Testis (tissue), 2 donors: ENCODE measurements at regions not wholly inside any gene's neighbourhood (a gene's known extent, or its start where the extent isn't known, plus 50 kb on each side); places are given as distances from the start of the nearest gene placed in this dataset.

Experiments
- DNase-seq: peaks from one replicate; pipeline ENCODE4 v3.0.0-alpha.2; 2019
- H3K27ac ChIP-seq, 2 donors: fragments of 200-600 bp; sonication (generic); one replicate each; pipeline ENCODE4 v1.5.1; 2019
- H3K27me3 ChIP-seq: fragments of 200-600 bp; sonication (generic); one replicate; pipeline ENCODE4 v1.5.1; 2019
- H3K36me3 ChIP-seq: fragments of 200-600 bp; sonication (generic); one replicate; pipeline ENCODE4 v1.5.1; 2017; ENCODE audit warnings: low read depth; ENCODE audit errors: missing control alignments
- H3K4me1 ChIP-seq: fragments of 200-600 bp; sonication (generic); one replicate; pipeline ENCODE4 v1.5.1; 2019
- H3K4me3 ChIP-seq, 2 donors: fragments of 200-600 bp; sonication (generic); one replicate each; pipeline ENCODE4 v1.5.1; 2017 to 2019
- H3K9me3 ChIP-seq: fragments of 200-600 bp; sonication (generic); one replicate; pipeline ENCODE4 v1.5.1; 2017
- POLR2A ChIP-seq: fragments of 450-650 bp; IDR thresholded peaks from one replicate; pipeline ENCODE4 v1.6.1; 2017; ENCODE audit warnings: antibody characterized with exemption, mild to moderate bottlenecking, moderate library complexity
- WGBS, 2 donors: methylation state at CpG; one replicate each; pipeline ENCODE4 v1.1.5; 2018; 5-methylcytosine and 5-hydroxymethylcytosine counted together
- intact Hi-C: fragments of 100-400 bp; cut with DNase I; formaldehyde crosslinking; loops from one replicate; pipeline ENCODE4 v1.15.1; 2023; ENCODE audit warnings: low total_unique reads
- TF ChIP-seq, protein P1 (sequence below), 3 experiments: fragments of 450-650 bp in 2 of 3; fragments of 200-600 bp in 1 of 3; sonication (generic) in 1 of 3; IDR thresholded peaks; one replicate each; pipeline ENCODE4 v1.5.1; 2016 to 2019; ENCODE audit warnings: antibody characterized with exemption in 3 of 3, mild to moderate bottlenecking in 2 of 3, moderate library complexity in 1 of 3

DNA sequence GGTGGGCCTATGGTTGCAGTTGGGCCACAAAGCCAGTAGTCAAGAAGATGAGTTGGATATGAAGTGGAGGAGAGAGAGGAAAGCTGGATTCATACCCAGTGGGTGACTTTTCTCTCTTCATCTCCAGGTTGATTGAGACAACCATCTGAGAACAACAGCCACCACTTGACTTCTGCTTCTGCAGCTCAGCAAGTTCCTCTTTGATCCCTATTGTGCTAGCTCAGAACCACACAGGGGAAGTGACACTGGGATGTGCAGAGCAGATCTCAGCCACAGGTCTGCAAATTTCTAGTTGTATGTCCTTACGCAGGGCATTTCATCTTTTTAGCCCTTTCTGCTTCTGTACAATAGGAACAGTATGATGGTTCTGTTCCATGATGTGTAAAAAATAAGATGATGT is 459.2 kb upstream of the ARRDC4 start:
- 72 to 91% methylated on average over 1 of the region's 1 CpG for WGBS, 2 donors
- intact Hi-C loops: no loop called here
- no peaks in the 10 kb centered on the region for H3K36me3 ChIP-seq
- no peaks in the 10 kb centered on the region for H3K9me3 ChIP-seq
- TF ChIP-seq, protein P1, sequence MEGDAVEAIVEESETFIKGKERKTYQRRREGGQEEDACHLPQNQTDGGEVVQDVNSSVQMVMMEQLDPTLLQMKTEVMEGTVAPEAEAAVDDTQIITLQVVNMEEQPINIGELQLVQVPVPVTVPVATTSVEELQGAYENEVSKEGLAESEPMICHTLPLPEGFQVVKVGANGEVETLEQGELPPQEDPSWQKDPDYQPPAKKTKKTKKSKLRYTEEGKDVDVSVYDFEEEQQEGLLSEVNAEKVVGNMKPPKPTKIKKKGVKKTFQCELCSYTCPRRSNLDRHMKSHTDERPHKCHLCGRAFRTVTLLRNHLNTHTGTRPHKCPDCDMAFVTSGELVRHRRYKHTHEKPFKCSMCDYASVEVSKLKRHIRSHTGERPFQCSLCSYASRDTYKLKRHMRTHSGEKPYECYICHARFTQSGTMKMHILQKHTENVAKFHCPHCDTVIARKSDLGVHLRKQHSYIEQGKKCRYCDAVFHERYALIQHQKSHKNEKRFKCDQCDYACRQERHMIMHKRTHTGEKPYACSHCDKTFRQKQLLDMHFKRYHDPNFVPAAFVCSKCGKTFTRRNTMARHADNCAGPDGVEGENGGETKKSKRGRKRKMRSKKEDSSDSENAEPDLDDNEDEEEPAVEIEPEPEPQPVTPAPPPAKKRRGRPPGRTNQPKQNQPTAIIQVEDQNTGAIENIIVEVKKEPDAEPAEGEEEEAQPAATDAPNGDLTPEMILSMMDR (IDR thresholded peaks at IDR 0.05): no peak
- TF ChIP-seq POLR2A: no peak
- no peaks in the 10 kb centered on the region for H3K27me3 ChIP-seq
- DNase-seq: no peak
- H3K4me3 ChIP-seq: no peak overlapping the region
- no peak overlapping the region for H3K27ac ChIP-seq
- H3K4me1 ChIP-seq: no peaks in the 10 kb centered on the region

GRCh38 chr15:97502038-97502437 is 458.5 kb upstream of the ARRDC4 start:
- TF ChIP-seq, protein P1 (IDR thresholded peaks at IDR 0.05): no peak
- TF ChIP-seq POLR2A: no peak
- Histone ChIP-seq H3K36me3 (no peaks in the 10 kb centered on the region), H3K4me3 (no peak overlapping the region), H3K27me3 (no peaks in the 10 kb centered on the region), H3K27ac (no peak overlapping the region), H3K9me3 (no peaks in the 10 kb centered on the region), H3K4me1 (no peaks in the 10 kb centered on the region)
- no peak for DNase-seq
- intact Hi-C loops: no loop called here
- WGBS, 2 donors: 66 to 78% methylated on average over 2 of the region's 2 CpGs

- no peaks in the 10 kb centered on the region for H3K27me3 ChIP-seq
- H3K36me3 ChIP-seq: no peaks in the 10 kb centered on the region
- no peak for DNase-seq
- H3K9me3 ChIP-seq: no peaks in the 10 kb centered on the region
- 69 to 74% methylated on average over 6 of the region's 6 CpGs for WGBS, 2 donors
- TF ChIP-seq, protein P1 (IDR thresholded peaks at IDR 0.05): no peak
- TF ChIP-seq POLR2A: no peak
- no peaks in the 10 kb centered on the region for H3K4me1 ChIP-seq
- intact Hi-C loops: no loop called here
- H3K27ac ChIP-seq: no peak overlapping the region
- no peak overlapping the region for H3K4me3 ChIP-seq
These were observed 456.3 kb upstream of the ARRDC4 start for GRCh38 chr15:97504031-97504792.

- Histone ChIP-seq H3K4me1 (no peaks in the 10 kb centered on the region), H3K4me3 (no peak overlapping the region), H3K36me3 (no peaks in the 10 kb centered on the region), H3K27me3 (no peaks in the 10 kb centered on the region), H3K9me3 (no peaks in the 10 kb centered on the region), H3K27ac (no peak overlapping the region)
- TF ChIP-seq POLR2A: no peak
- TF ChIP-seq, protein P1 (IDR thresholded peaks at IDR 0.05): no peak
- 83 to 89% methylated on average over 2 of the region's 2 CpGs for WGBS, 2 donors
- intact Hi-C loops: no loop called here
- no peak for DNase-seq
These were observed 442.8 kb upstream of the ARRDC4 start for GRCh38 chr15:97517737-97518136.

- H3K27ac ChIP-seq: no peak overlapping the region
- DNase-seq: no peak
- H3K36me3 ChIP-seq: no peaks in the 10 kb centered on the region
- intact Hi-C loops: no loop called here
- no peak for TF ChIP-seq POLR2A
- TF ChIP-seq, protein P1 (IDR thresholded peaks at IDR 0.05): no peak
- no peak overlapping the region for H3K4me3 ChIP-seq
- no peaks in the 10 kb centered on the region for H3K27me3 ChIP-seq
- H3K9me3 ChIP-seq: no peaks in the 10 kb centered on the region
- 60 to 65% methylated on average over 4 of the region's 4 CpGs for WGBS, 2 donors
- no peaks in the 10 kb centered on the region for H3K4me1 ChIP-seq
These were observed 439.8 kb upstream of the ARRDC4 start for GRCh38 chr15:97520689-97521088.
